ENCODE measurements at regions not wholly inside any gene's neighbourhood (a gene's known extent, or its start where the extent isn't known, plus 50 kb on each side); places are given as distances from the start of the nearest gene placed in this dataset.

GRCh38 chr15:101559952-101560351, 70.4 kb upstream of the PCSK6 start:
- Histone ChIP-seq H3K27me3 (replicated peaks; ENCODE audit: control insufficient read depth, insufficient read depth, low read length) (no peaks in the 10 kb centered on the region; the same call in 1 of the 2 replicates), H3K4me3 (replicated peaks; ENCODE audit: low read depth, low read length) (no peak overlapping the region), H3K36me3 (ENCODE audit: control insufficient read depth, insufficient read depth, low read length) (no peaks in the 10 kb centered on the region)
- no peak for TF ChIP-seq CTCF (IDR thresholded peaks at IDR 0.05; ENCODE audit: insufficient read depth, low read length, poor library complexity, severe bottlenecking)
- no peak for DNase-seq (ENCODE audit: extremely low read depth, insufficient read length)

DNA sequence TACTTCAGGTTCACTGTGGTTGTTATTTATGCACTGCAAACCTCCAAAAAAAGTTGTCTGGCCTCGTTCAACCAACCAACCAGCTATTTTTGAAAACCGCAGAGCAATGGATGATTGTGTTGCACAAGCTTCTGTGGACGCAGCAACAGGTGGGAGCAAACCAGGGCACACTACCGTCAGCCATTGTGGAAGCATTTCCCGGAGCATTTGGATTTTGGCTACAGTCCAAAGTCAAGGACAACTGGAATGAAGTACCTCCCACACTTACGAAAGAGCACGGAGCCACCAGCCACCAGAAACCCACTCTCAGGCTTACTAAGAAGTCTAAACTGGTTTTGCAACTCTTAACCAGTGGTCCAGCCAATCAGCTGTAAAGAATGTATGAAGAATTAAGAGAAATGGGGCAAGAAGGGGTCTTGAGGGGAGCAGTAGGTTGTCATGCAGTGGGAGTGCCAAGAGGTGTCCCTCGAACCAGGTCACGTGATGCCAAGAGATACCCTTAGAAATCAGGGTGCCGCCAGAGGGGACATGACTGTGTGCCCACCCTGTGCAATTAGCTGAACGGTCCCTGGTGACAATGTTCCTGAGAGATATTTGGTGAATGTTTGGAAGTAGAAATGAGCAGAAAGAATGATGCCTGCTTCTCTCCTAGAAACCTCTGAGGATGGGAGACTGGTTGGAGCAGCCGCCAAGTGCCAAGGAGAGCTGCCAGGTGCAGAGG, 68.9 kb upstream of the PCSK6 start:
- Histone ChIP-seq H3K4me3 (replicated peaks; ENCODE audit: low read depth, low read length) (no peak overlapping the region), H3K27me3 (replicated peaks; ENCODE audit: control insufficient read depth, insufficient read depth, low read length) (no peaks in the 10 kb centered on the region; the same call in 1 of the 2 replicates), H3K36me3 (ENCODE audit: control insufficient read depth, insufficient read depth, low read length) (no peaks in the 10 kb centered on the region)
- no peak for DNase-seq (ENCODE audit: extremely low read depth, insufficient read length)
- TF ChIP-seq CTCF (IDR thresholded peaks at IDR 0.05; ENCODE audit: insufficient read depth, low read length, poor library complexity, severe bottlenecking), result no peak

DNA sequence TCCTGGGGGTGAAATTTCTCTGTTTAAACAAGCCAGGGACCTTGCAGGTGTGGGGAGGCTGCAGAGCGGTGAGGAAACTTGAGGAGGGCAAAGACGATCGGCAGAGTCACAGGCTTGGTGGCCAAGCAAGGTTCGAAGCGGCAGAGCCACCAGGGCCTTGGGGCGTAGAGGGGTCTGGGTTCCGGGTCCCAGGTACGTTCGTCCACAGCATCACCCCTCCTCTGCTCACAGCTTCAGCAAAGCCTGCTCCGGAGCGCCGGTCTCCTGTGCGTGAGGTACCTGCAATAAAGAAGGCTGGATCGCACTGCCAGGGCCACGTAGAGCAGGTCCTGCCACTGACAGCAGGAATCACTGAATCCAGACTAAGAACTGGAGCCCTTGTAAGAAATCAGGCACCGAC, 66.8 kb upstream of the PCSK6 start:
- no peak overlapping the region for H3K4me3 ChIP-seq (replicated peaks; ENCODE audit: low read depth, low read length)
- DNase-seq (ENCODE audit: extremely low read depth, insufficient read length), result no peak
- no peak for TF ChIP-seq CTCF (IDR thresholded peaks at IDR 0.05; ENCODE audit: insufficient read depth, low read length, poor library complexity, severe bottlenecking)
- H3K36me3 ChIP-seq (ENCODE audit: control insufficient read depth, insufficient read depth, low read length), result no peaks in the 10 kb centered on the region
- H3K27me3 ChIP-seq (replicated peaks; ENCODE audit: control insufficient read depth, insufficient read depth, low read length), result no peaks in the 10 kb centered on the region; the same call in 1 of the 2 replicates

DNA sequence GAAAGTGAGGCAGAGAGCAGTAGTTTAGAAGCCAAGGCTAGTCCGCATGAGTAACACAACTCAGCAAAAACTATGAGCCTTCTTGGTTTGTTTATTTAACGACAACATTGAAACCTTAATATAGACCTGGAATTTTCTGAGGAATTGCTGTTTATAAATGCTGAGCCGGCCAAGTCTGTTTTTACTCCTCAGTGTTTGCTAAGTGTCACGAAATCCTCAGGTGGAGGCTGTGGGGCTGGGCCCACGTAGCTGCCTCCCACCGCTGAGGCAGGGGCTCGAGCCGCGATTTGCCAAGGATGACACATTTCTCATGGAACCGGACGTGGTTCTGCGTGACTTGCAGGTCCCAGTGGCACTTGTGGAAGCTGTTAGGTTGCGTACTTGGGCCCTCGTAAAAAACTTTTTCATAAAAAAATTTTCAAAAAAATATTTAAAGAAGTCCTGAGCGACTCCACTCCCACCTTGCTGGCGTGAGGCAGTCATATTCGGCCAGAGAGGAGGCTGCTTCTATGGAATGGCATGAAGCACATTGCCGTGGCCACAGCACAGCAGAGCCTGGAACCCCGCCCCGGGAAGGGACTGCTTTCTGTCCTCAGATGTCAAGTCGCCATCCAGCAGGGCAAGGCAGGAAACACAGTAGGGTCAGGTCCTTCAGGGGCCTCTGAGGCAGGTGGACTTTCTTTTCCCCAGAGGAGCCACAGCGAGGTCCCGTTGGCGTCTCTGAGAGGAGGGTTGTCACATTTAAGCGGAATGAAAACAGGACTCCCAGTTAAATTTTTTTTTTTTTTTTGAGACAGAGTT, 64.8 kb upstream of the PCSK6 start:
- DNase-seq (ENCODE audit: extremely low read depth, insufficient read length), result no peak
- no peak for TF ChIP-seq CTCF (IDR thresholded peaks at IDR 0.05; ENCODE audit: insufficient read depth, low read length, poor library complexity, severe bottlenecking)

GRCh38 chr15:101551696-101552591, 62.4 kb upstream of the PCSK6 start:
- Histone ChIP-seq H3K36me3 (ENCODE audit: control insufficient read depth, insufficient read depth, low read length) (no peaks in the 10 kb centered on the region), H3K27me3 (replicated peaks; ENCODE audit: control insufficient read depth, insufficient read depth, low read length) (no peaks in the 10 kb centered on the region), H3K4me3 (replicated peaks; ENCODE audit: low read depth, low read length) (no peak overlapping the region)
- no peak for DNase-seq (ENCODE audit: extremely low read depth, insufficient read length)
- TF ChIP-seq CTCF (IDR thresholded peaks at IDR 0.05; ENCODE audit: insufficient read depth, low read length, poor library complexity, severe bottlenecking), result no peak

More for the DNA sequence above, 64.8 kb upstream of the PCSK6 start:
- no peaks in the 10 kb centered on the region for H3K27me3 ChIP-seq (replicated peaks; ENCODE audit: control insufficient read depth, insufficient read depth, low read length)
- no peaks in the 10 kb centered on the region for H3K36me3 ChIP-seq (ENCODE audit: control insufficient read depth, insufficient read depth, low read length)
- H3K4me3 ChIP-seq (replicated peaks; ENCODE audit: low read depth, low read length), result no peak overlapping the region
